ENCODE measurements at regions not wholly inside any gene's neighbourhood (a gene's known extent, or its start where the extent isn't known, plus 50 kb on each side); places are given as distances from the start of the nearest gene placed in this dataset.

DNA sequence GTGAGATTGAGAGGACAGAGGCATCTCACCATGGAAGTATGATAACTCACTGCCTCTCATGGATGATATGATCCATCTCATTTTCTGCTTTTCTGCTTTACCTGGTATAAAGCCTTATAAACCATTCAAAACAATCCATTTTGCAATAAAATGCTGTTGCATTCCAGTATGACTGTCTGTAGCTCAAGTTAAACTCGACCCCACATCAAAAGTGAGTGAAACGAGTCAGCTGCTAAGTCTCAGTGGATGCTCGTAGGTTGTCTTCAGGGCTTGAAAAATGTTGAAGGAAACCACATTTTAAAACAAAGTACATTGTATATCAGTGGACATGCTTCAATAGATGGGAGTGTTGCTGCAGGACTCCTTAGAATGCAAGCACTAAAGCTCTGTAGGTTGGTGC, 839.0 kb downstream of the TUSC7 start:
- TF ChIP-seq, protein P1, sequence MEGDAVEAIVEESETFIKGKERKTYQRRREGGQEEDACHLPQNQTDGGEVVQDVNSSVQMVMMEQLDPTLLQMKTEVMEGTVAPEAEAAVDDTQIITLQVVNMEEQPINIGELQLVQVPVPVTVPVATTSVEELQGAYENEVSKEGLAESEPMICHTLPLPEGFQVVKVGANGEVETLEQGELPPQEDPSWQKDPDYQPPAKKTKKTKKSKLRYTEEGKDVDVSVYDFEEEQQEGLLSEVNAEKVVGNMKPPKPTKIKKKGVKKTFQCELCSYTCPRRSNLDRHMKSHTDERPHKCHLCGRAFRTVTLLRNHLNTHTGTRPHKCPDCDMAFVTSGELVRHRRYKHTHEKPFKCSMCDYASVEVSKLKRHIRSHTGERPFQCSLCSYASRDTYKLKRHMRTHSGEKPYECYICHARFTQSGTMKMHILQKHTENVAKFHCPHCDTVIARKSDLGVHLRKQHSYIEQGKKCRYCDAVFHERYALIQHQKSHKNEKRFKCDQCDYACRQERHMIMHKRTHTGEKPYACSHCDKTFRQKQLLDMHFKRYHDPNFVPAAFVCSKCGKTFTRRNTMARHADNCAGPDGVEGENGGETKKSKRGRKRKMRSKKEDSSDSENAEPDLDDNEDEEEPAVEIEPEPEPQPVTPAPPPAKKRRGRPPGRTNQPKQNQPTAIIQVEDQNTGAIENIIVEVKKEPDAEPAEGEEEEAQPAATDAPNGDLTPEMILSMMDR (IDR thresholded peaks at IDR 0.05; ENCODE audit: low read depth, low read length) = no peak
- no peak for TF ChIP-seq EZH2phosphoT487 (IDR thresholded peaks at IDR 0.05; ENCODE audit: low read depth)

All from OCI-LY3 (cell line).